SK-N-SH (cell line): ENCODE measurements at regions not wholly inside any gene's neighbourhood (a gene's known extent, or its start where the extent isn't known, plus 50 kb on each side); places are given as distances from the start of the nearest gene placed in this dataset.

Source experiments
- CTCF ChIA-PET: fragments of 300-600, 350-600 bp; formaldehyde crosslinking; extraction: SDS; loops from one replicate; lab custom pipeline; 2021; lab: Yijun Ruan, JAX
- POLR2A ChIA-PET: fragments of 350-600 bp; sonication (Branson Sonifier 250); formaldehyde crosslinking; extraction: SDS; loops from one replicate; lab custom pipeline; 2020; ENCODE audit warnings: antibody characterized with exemption, inconsistent platforms; lab: Yijun Ruan, JAX
- DNase-seq: peaks from one replicate; pipeline ENCODE4 v3.0.0; 2012
- H2AFZ ChIP-seq: fragments of 200-600 bp; sonication (generic); 2 replicates; pipeline ENCODE4 v1.8.1; 2016; ENCODE audit warnings: antibody characterized with exemption, mild to moderate bottlenecking, low read depth
- H3F3A ChIP-seq: fragments of 200-600 bp; sonication (generic); replicated peaks from 2 replicates; pipeline ENCODE3; 2016; ENCODE audit warnings: antibody characterized with exemption, mild to moderate bottlenecking; ENCODE audit not compliant: insufficient read depth
- H3K27ac ChIP-seq, 2 experiments: fragments of 200-500 bp in 1 of 2; fragments of 200-600 bp in 1 of 2; sonication (Bioruptor generic) in 1 of 2; sonication (generic), shearing (Covaris generic) in 1 of 2; 2 replicates each; pipeline versions ENCODE4 v1.5.1 to v1.6.1; 2014 to 2016; ENCODE audit warnings: low read depth in 2 of 2, inconsistent platforms in 1 of 2, low read length in 1 of 2, mild to moderate bottlenecking in 1 of 2, mixed read lengths in 1 of 2
- H3K27me3 ChIP-seq: fragments of 200-600 bp; sonication (generic), shearing (Covaris generic); 2 replicates; pipeline ENCODE4 v1.6.1; 2016; ENCODE audit warnings: mixed run types; ENCODE audit not compliant: insufficient read depth
- H3K36me3 ChIP-seq, 2 experiments: fragments of 200-500 bp in 1 of 2; fragments of 200-600 bp in 1 of 2; sonication (Bioruptor generic) in 1 of 2; sonication (generic) in 1 of 2; replicated peaks in 1 of 2; 2 replicates each; pipeline versions ENCODE3 to v1.5.1; 2014 to 2016; ENCODE audit warnings: low read length in 1 of 2, mild to moderate bottlenecking in 1 of 2; ENCODE audit not compliant: insufficient read depth in 2 of 2, control insufficient read depth in 1 of 2
- H3K4me1 ChIP-seq, 2 experiments: fragments of 200-500 bp in 1 of 2; fragments of 200-600 bp in 1 of 2; sonication (Bioruptor generic) in 1 of 2; sonication (generic), shearing (Covaris generic) in 1 of 2; 2 replicates each; pipeline versions ENCODE4 v1.5.1 to v1.6.1; 2014 to 2016; ENCODE audit warnings: low read depth in 1 of 2, low read length in 1 of 2, mixed run types in 1 of 2; ENCODE audit not compliant: insufficient read depth in 2 of 2, control insufficient read depth in 1 of 2
- H3K4me2 ChIP-seq: fragments of 200-600 bp; sonication (generic), shearing (Covaris generic); 2 replicates; pipeline ENCODE4 v1.6.1; 2017; ENCODE audit warnings: mixed run types
- H3K4me3 ChIP-seq, 2 experiments: fragments of 200-500 bp in 1 of 2; fragments of 200-600 bp in 1 of 2; sonication (Bioruptor generic) in 1 of 2; sonication (generic), shearing (Covaris generic) in 1 of 2; 2 replicates each; pipeline versions ENCODE4 v1.5.1 to v1.8.1; 2014 to 2016; ENCODE audit warnings: low read depth in 2 of 2, inconsistent platforms in 1 of 2, low read length in 1 of 2, mild to moderate bottlenecking in 1 of 2, mixed read lengths in 1 of 2, moderate library complexity in 1 of 2
- H3K79me2 ChIP-seq: fragments of 200-600 bp; sonication (generic); 2 replicates; pipeline ENCODE4 v1.8.1; 2017; ENCODE audit warnings: mild to moderate bottlenecking; ENCODE audit not compliant: insufficient read depth
- H3K9ac ChIP-seq: fragments of 200-600 bp; sonication (generic); 2 replicates; pipeline ENCODE4 v1.6.1; 2017; ENCODE audit warnings: mixed run types
- H3K9me2 ChIP-seq: fragments of 200-600 bp; sonication (generic); 2 replicates; pipeline ENCODE4 v1.6.1; 2017; ENCODE audit warnings: mixed run types
- H3K9me3 ChIP-seq: fragments of 200-600 bp; sonication (generic); 2 replicates; pipeline ENCODE4 v1.6.1; 2017; ENCODE audit warnings: mixed run types, mild to moderate bottlenecking, moderate library complexity
- H4K20me1 ChIP-seq: fragments of 200-600 bp; sonication (generic); 2 replicates; pipeline ENCODE4 v1.6.1; 2017; ENCODE audit warnings: mild to moderate bottlenecking, mixed run types; ENCODE audit not compliant: insufficient read depth
- JUND ChIP-seq: IDR thresholded peaks from 2 replicates; pipeline ENCODE4 v1.4.0; 2012
- WGBS: methylation state at CpG from one replicate; pipeline ENCODE4 v1.1.6; 2017; ENCODE audit warnings: low lambda C conversion rate; 5-methylcytosine and 5-hydroxymethylcytosine counted together

- 93% methylated on average over 3 of the region's 3 CpGs for WGBS
- H3K4me1 ChIP-seq = peaks cover 0 to 9% of the 10 kb centered on the region in 2 experiments; a peak in 2 of 4 replicates
- H3K9me2 ChIP-seq = no peaks in the 10 kb centered on the region
- no peaks in the 10 kb centered on the region for H4K20me1 ChIP-seq
- H3K4me2 ChIP-seq = no peak overlapping the region
- H3K36me3 ChIP-seq = no peaks in the 10 kb centered on the region
- H3F3A ChIP-seq = peaks cover 4% of the 10 kb centered on the region
- no peak overlapping the region for H3K9ac ChIP-seq
- no peak for TF ChIP-seq JUND
- H2AFZ ChIP-seq = no peak overlapping the region
- no peaks in the 10 kb centered on the region for H3K79me2 ChIP-seq
- H3K4me3 ChIP-seq = no peak overlapping the region
- no peaks in the 10 kb centered on the region for H3K27me3 ChIP-seq
- ChIA-PET CTCF (interaction anchor here (0.6 kb wide), 1 partner anchor 44 kb away, joined by 3 read pairs; no protein-coding TSS in a partner anchor), POLR2A (no interaction called here)
- DNase-seq = no peak
- no peaks in the 10 kb centered on the region for H3K9me3 ChIP-seq
- no peak overlapping the region for H3K27ac ChIP-seq
Measured at GRCh38 chr5:110366716-110367115, 359.8 kb downstream of the TMEM232 start.
